WERI-Rb-1 (cell line): ENCODE measurements at regions not wholly inside any gene's neighbourhood (a gene's known extent, or its start where the extent isn't known, plus 50 kb on each side); places are given as distances from the start of the nearest gene placed in this dataset.

Experiments used
- DNase-seq: peaks from one replicate; pipeline ENCODE4 v3.0.0-alpha.2; 2020
- H3K27ac ChIP-seq: fragments of 250-450 bp; sonication (Bioruptor Pico); 2 replicates; pipeline ENCODE4 v1.5.1; 2020; ENCODE audit warnings: mild to moderate bottlenecking, moderate library complexity
- H3K27me3 ChIP-seq: fragments of 250-450 bp; sonication (Bioruptor Pico); 2 replicates; pipeline ENCODE4 v1.5.1; 2021; ENCODE audit warnings: mild to moderate bottlenecking, low read depth, moderate library complexity; ENCODE audit not compliant: insufficient read depth, severe bottlenecking
- H3K36me3 ChIP-seq: fragments of 250-450 bp; sonication (Bioruptor Pico); 2 replicates; pipeline ENCODE4 v1.5.1; 2020; ENCODE audit warnings: mild to moderate bottlenecking, moderate library complexity
- H3K4me3 ChIP-seq: 2 replicates; pipeline ENCODE4 v1.5.1; 2011; ENCODE audit warnings: low read depth, mild to moderate bottlenecking, control low read depth, low read length
- H3K9me3 ChIP-seq: fragments of 250-450 bp; sonication (Bioruptor Pico); 2 replicates; pipeline ENCODE4 v1.5.1; 2021; ENCODE audit warnings: mild to moderate bottlenecking, moderate library complexity; ENCODE audit not compliant: severe bottlenecking
- TF ChIP-seq, protein P1 (sequence below): IDR thresholded peaks from 2 replicates; pipeline ENCODE4 v1.5.1; 2011; ENCODE audit warnings: low read depth, mild to moderate bottlenecking, control low read depth, inconsistent platforms, low read length

DNA sequence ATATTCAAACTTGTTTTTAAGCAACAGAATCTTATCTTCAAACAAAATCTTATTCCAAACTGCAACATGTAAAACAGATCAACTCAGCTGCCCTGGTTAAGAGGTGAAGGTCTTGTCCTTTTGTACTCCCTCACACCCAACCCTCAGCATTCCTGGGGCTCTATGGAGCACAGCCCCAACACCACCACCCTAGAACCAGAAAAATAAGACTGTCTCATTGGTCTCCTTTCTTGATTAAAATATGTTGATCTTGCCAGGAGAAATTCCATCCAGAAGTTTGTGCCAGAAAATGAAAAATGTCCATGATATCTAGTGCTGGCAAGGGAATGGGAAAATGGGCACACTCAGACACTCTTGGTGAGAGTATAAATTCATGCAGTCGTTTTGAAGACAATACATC, 62.1 kb upstream of the TMEM17 start:
- Histone ChIP-seq H3K9me3 (no peaks in the 10 kb centered on the region), H3K36me3 (no peaks in the 10 kb centered on the region), H3K27ac (no peak overlapping the region), H3K4me3 (no peak overlapping the region), H3K27me3 (no peaks in the 10 kb centered on the region)
- no peak for DNase-seq
- TF ChIP-seq, protein P1, sequence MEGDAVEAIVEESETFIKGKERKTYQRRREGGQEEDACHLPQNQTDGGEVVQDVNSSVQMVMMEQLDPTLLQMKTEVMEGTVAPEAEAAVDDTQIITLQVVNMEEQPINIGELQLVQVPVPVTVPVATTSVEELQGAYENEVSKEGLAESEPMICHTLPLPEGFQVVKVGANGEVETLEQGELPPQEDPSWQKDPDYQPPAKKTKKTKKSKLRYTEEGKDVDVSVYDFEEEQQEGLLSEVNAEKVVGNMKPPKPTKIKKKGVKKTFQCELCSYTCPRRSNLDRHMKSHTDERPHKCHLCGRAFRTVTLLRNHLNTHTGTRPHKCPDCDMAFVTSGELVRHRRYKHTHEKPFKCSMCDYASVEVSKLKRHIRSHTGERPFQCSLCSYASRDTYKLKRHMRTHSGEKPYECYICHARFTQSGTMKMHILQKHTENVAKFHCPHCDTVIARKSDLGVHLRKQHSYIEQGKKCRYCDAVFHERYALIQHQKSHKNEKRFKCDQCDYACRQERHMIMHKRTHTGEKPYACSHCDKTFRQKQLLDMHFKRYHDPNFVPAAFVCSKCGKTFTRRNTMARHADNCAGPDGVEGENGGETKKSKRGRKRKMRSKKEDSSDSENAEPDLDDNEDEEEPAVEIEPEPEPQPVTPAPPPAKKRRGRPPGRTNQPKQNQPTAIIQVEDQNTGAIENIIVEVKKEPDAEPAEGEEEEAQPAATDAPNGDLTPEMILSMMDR: no peak

DNA sequence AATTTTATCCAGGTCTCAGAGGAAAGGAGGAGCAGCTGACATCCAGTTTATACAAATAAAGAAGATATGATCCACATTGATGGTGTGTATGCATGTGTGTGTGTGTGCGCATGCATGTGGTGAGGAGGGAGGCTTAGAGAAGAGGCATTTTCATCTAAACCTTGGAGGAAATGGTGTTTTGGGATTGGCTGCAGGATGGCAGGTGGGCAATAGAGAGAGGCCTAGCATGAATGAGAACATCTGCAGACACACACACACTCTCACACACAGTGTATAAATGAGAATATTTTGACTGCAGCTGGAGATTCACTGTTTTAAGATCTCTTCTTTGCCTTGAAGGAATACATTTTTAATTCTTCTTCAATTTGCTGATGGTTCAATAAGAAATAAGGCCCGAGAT, 61.7 kb upstream of the TMEM17 start:
- TF ChIP-seq, protein P1: no peak
- no peak for DNase-seq
- Histone ChIP-seq H3K27ac (no peak overlapping the region), H3K27me3 (no peaks in the 10 kb centered on the region), H3K9me3 (no peaks in the 10 kb centered on the region), H3K36me3 (no peaks in the 10 kb centered on the region), H3K4me3 (no peak overlapping the region)

DNA sequence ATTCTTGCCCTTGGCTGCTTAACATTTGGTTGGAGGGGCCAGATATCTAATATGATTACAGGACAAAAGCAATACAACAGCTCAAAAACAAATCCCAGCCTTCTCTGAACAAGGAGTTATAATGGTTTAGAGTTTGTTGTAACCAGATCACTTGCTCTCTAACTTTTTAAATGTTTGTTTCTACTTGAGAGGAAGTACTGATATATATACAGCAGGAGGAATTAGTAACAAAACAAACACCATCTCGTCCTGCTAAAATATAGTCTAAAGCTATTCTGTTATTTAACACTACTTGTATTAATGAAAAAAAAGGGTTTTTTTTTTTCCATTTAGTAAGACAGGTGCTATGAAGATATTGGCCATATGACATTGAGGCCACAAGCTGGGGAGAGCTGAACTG, 60.9 kb upstream of the TMEM17 start:
- H3K27ac ChIP-seq: no peak overlapping the region

DNA sequence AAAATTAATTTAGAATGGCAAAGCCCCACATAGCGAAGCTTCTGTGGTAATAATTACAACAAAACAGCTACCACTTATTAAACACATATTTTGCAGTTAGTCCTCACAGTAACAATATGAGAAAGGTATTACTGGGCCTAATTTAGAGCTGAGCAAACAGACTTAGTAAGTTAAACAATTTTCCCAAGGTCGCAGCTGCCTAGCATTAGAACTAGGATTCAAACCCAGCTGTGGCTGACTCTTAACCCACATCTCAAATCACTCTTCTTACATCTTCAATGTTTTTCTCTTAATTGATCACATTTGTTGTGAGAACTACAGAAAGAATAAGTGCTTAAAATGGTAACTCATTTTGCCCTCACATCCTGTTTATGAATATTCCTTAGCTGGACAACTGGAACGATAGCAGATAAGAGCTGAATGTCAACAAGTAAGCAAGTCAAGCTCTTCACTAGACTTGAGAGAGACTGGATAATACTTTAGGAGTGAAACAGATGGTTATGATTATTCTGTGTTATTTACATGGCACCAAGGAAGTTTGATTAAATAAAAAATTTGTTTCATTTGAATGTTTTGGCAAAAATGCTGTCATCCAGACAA, 59.4 kb upstream of the TMEM17 start:
- no peak for DNase-seq
- H3K27ac ChIP-seq: no peak overlapping the region
- H3K27me3 ChIP-seq: no peaks in the 10 kb centered on the region
- TF ChIP-seq, protein P1: no peak
- no peaks in the 10 kb centered on the region for H3K36me3 ChIP-seq
- H3K9me3 ChIP-seq: no peaks in the 10 kb centered on the region
- no peak overlapping the region for H3K4me3 ChIP-seq

More for the DNA sequence above, 60.9 kb upstream of the TMEM17 start:
- TF ChIP-seq, protein P1: no peak
- no peaks in the 10 kb centered on the region for H3K9me3 ChIP-seq
- H3K4me3 ChIP-seq: no peak overlapping the region
- no peaks in the 10 kb centered on the region for H3K36me3 ChIP-seq
- DNase-seq: no peak
- H3K27me3 ChIP-seq: no peaks in the 10 kb centered on the region

DNA sequence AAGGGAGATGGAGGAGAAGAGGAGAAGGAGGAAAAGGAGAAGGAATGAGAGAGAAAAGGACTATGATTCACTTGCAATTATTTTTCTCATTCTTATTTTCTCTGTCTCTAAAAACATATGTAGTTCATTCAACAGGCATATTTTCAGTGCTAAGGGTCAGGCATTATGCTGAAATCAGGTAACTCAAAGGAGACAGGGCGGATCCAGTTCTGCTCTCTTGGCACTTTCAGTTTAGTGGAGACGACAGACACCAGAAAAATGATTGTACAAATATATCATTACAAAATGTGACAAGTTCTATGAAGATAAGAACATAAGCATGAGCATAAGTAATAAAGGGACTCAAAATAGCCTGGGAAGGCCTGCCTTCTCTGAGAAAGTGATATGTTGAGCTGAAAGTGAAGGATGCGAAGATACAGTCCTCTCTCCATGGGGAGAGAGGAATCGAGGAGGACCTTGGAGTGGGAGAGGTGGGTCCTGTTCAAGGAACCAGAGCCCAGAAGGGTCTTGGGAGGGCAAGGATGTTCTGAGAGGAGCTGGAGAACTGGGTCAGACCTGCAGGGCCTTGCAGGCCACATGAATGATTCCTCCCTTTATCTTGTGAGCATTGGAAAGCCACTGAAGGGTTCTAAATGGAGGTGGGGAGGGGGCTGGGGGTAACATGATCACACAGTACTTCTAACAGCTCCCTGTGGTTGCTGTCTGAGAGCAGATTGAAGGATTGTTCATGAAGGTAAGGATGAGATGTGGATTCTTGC, 58.6 kb upstream of the TMEM17 start:
- Histone ChIP-seq H3K27ac (no peak overlapping the region), H3K27me3 (no peaks in the 10 kb centered on the region), H3K9me3 (no peaks in the 10 kb centered on the region), H3K4me3 (no peak overlapping the region), H3K36me3 (no peaks in the 10 kb centered on the region)
- TF ChIP-seq, protein P1: no peak
- DNase-seq: no peak

DNA sequence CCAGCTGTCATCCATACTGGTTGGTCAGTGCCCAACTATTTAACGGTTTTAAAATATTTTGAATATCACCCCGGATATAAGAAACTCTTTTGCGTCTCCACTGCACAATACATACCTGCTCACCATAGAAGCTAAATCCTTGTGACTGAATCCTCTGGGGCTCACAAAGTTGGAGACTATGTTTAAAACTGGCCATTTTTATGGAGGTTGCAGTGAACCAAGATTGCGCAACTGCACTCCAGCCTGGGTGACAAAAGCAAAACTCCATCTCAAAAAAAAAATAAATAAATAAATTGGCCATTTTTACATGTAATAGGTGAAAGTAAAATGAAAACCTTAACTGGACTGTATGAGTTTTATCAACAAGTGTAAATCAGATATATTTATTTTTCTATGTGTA, 55.6 kb upstream of the TMEM17 start:
- H3K9me3 ChIP-seq: peaks cover 4% of the 10 kb centered on the region
- no peak overlapping the region for H3K27ac ChIP-seq
- no peak for DNase-seq
- TF ChIP-seq, protein P1: no peak
- no peaks in the 10 kb centered on the region for H3K36me3 ChIP-seq
- H3K27me3 ChIP-seq: no peaks in the 10 kb centered on the region
- H3K4me3 ChIP-seq: no peak overlapping the region
